ENCODE measurements at regions not wholly inside any gene's neighbourhood (a gene's known extent, or its start where the extent isn't known, plus 50 kb on each side); places are given as distances from the start of the nearest gene placed in this dataset.

DNA sequence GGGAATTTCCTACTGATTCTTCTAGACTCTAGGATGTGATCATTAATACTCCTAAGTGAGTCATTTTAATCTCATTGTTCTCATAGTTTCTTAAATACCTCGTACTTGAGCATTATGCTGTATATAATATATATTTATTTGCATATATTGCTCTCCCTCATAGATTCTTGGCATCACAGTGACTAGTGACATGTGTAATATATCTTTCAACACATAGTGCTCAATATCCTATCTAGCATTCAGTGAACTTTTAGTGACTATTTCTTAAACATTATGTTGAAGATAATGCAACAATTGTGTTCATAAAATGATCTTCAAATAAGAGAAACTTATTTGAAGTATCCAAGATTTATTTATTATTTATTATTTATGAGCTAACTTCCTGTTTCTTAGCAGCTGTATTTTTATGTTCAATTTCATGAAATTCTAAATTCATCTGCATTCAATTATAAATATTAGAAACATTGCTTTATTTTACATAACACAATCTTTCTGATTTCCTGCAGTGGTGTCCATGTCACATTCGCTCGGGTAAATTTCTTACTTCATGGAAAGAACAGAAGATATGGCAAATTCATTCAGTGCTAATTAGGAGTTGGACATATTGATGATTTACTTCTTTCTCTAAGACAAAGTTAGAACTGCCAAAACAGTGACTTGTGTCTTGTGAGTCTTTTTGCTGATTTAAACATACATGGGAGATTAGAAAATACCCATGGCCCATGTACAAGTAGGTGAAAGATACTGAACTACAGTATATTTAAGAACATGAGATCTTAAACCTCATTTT is 1095.5 kb upstream of the IGFBP7 start:
- no peak overlapping the region for H3K27ac ChIP-seq (ENCODE audit: insufficient read depth, low read depth, low read length)
- TF ChIP-seq EZH2 (IDR thresholded peaks at IDR 0.05; ENCODE audit: borderline replicate concordance, low read depth, low read length, severe bottlenecking) (no peak), POLR2A (IDR thresholded peaks at IDR 0.05; ENCODE audit: low read depth, low read length) (no peak), FOS (IDR thresholded peaks at IDR 0.05; ENCODE audit: borderline replicate concordance, insufficient read depth, low read length) (no peak), POLR2AphosphoS5 (IDR thresholded peaks at IDR 0.05; ENCODE audit: insufficient read depth, low read depth, low read length) (no peak), JUN (IDR thresholded peaks at IDR 0.05; ENCODE audit: borderline replicate concordance, insufficient read depth, insufficient read length, low read depth) (no peak), GATA2 (IDR thresholded peaks at IDR 0.05; ENCODE audit: insufficient read depth, insufficient read length, low read depth, low read length) (no peak), MYC (IDR thresholded peaks at IDR 0.05; ENCODE audit: low read depth, low read length) (no peak)
- TF ChIP-seq, protein P1, sequence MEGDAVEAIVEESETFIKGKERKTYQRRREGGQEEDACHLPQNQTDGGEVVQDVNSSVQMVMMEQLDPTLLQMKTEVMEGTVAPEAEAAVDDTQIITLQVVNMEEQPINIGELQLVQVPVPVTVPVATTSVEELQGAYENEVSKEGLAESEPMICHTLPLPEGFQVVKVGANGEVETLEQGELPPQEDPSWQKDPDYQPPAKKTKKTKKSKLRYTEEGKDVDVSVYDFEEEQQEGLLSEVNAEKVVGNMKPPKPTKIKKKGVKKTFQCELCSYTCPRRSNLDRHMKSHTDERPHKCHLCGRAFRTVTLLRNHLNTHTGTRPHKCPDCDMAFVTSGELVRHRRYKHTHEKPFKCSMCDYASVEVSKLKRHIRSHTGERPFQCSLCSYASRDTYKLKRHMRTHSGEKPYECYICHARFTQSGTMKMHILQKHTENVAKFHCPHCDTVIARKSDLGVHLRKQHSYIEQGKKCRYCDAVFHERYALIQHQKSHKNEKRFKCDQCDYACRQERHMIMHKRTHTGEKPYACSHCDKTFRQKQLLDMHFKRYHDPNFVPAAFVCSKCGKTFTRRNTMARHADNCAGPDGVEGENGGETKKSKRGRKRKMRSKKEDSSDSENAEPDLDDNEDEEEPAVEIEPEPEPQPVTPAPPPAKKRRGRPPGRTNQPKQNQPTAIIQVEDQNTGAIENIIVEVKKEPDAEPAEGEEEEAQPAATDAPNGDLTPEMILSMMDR (IDR thresholded peaks at IDR 0.05; ENCODE audit: extremely low read depth in 1 of 2, insufficient read depth in 1 of 2, low read depth in 1 of 2, low read length in 2 of 2) = no peak
- TF ChIP-seq, protein P2, sequence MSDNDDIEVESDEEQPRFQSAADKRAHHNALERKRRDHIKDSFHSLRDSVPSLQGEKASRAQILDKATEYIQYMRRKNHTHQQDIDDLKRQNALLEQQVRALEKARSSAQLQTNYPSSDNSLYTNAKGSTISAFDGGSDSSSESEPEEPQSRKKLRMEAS (IDR thresholded peaks at IDR 0.05; ENCODE audit: insufficient read depth, insufficient read length) = no peak
- dilution Hi-C loops (cut with MboI; ENCODE audit: extremely low pct_ligation_motif_present, low sequenced_read_pairs) (no loop called here), intact Hi-C loops (cut with micrococcal nuclease) (no loop called here)
- H3K79me2 ChIP-seq (ENCODE audit: control insufficient read depth, insufficient read depth, low read length) = no peaks in the 10 kb centered on the region
- H3K9me1 ChIP-seq (replicated peaks; ENCODE audit: control insufficient read depth, extremely low read depth, insufficient read depth, low read length) = no peaks in the 10 kb centered on the region
- H3K27me3 ChIP-seq (ENCODE audit: control insufficient read depth in 2 of 2, insufficient read depth in 2 of 2, low read length in 2 of 2) = no peaks in the 10 kb centered on the region
- H3K9me3 ChIP-seq (replicated peaks; ENCODE audit: control insufficient read depth, insufficient read depth, low read length) = peaks cover 5% of the 10 kb centered on the region
- ChIA-PET POLR2A (no interaction called here), CTCF (no interaction called here)
- H3K4me3 ChIP-seq (replicated peaks in 1 of 3; ENCODE audit: insufficient read depth in 1 of 3, low read depth in 1 of 3, low read length in 3 of 3) = no peak overlapping the region
- no peaks in the 10 kb centered on the region for H3K36me3 ChIP-seq (ENCODE audit: control insufficient read depth in 2 of 2, extremely low read depth in 1 of 2, insufficient read depth in 2 of 2, low read length in 2 of 2)
- H2AFZ ChIP-seq (ENCODE audit: low read depth, low read length) = no peak overlapping the region
- FAIRE-seq (no peak), DNase-seq (ENCODE audit: low read depth, low spot score) (no peak)
- no peaks in the 10 kb centered on the region for H4K20me1 ChIP-seq (replicated peaks; ENCODE audit: control insufficient read depth, extremely low read depth, insufficient read depth, low read length)
- no TSS peak for BruUV-seq (replicated peaks)
- H3K4me1 ChIP-seq (ENCODE audit: control insufficient read depth, extremely low read depth, insufficient read depth, low read length) = no peaks in the 10 kb centered on the region
- no peak overlapping the region for H3K9ac ChIP-seq (replicated peaks; ENCODE audit: extremely low read depth, insufficient read depth, low read length)
- no peak overlapping the region for H3K4me2 ChIP-seq (ENCODE audit: insufficient read depth, low read length)

Measured in endothelial cell of umbilical vein (primary cell).